B cell (primary cell): ENCODE measurements at regions not wholly inside any gene's neighbourhood (a gene's known extent, or its start where the extent isn't known, plus 50 kb on each side); places are given as distances from the start of the nearest gene placed in this dataset.

Experiments
- ATAC-seq: fragments of 200-7000 bp; cut with Tn5 transposase; one replicate; pipeline ENCODE4 v1.10.0; 2021; ENCODE audit warnings: low read depth, mild to moderate bottlenecking, moderate number of reproducible peaks, moderate library complexity
- CTCF ChIA-PET: fragments of 350-600 bp; sonication (Branson Sonifier 250); formaldehyde crosslinking; loops from one replicate; lab custom pipeline; 2021; ENCODE audit warnings: antibody characterized with exemption, inconsistent platforms; lab: Charles Lee
- POLR2A ChIA-PET: fragments of 350-600 bp; sonication (Branson Sonifier 250); formaldehyde crosslinking; loops from one replicate; lab custom pipeline; 2021; ENCODE audit warnings: antibody characterized with exemption; lab: Charles Lee
- DNase-seq: peaks from one replicate; pipeline ENCODE4 v3.0.0; 2013
- H2AFZ ChIP-seq: 2 replicates; pipeline ENCODE4 v1.6.1; 2012; ENCODE audit warnings: mild to moderate bottlenecking, low read depth, low read length; ENCODE audit not compliant: insufficient read depth, poor library complexity, severe bottlenecking
- H3K27ac ChIP-seq, 2 donors: 1 replicate in 1 of 2; 2 replicates in 1 of 2; pipeline ENCODE4 v1.5.1; 2012 to 2013; ENCODE audit warnings: low read length in 2 of 2, mild to moderate bottlenecking in 2 of 2, moderate library complexity in 1 of 2
- H3K27me3 ChIP-seq, 4 experiments: fragments of 200-600 bp in 1 of 4; sonication (generic) in 1 of 4; replicated peaks in 1 of 4; 1 replicate in 2 of 4; 2 replicates in 2 of 4; pipeline versions ENCODE4 v1.6.1 to v1.7.0; 2013 to 2016; ENCODE audit warnings: low read length in 3 of 4, mild to moderate bottlenecking in 2 of 4, mixed read lengths in 1 of 4, moderate library complexity in 1 of 4; ENCODE audit not compliant: insufficient read depth in 4 of 4, control insufficient read depth in 3 of 4; ENCODE audit errors: control extremely low read depth in 1 of 4
- H3K36me3 ChIP-seq, 2 experiments: replicated peaks in 1 of 2; 1 replicate in 1 of 2; 2 replicates in 1 of 2; pipeline versions ENCODE4 v1.6.1 to v1.7.1; 2013; ENCODE audit warnings: low read length in 1 of 2; ENCODE audit not compliant: insufficient read depth in 2 of 2, control insufficient read depth in 1 of 2; ENCODE audit errors: control extremely low read depth in 1 of 2, extremely low read depth in 1 of 2
- H3K4me1 ChIP-seq, 2 donors: fragments of 200-600 bp in 1 of 2; sonication (generic) in 1 of 2; 1 replicate in 1 of 2; 2 replicates in 1 of 2; pipeline versions ENCODE4 v1.5.1 to v1.6.1; 2013 to 2017; ENCODE audit warnings: low read length in 2 of 2; ENCODE audit not compliant: control insufficient read depth in 2 of 2, insufficient read depth in 2 of 2
- H3K4me2 ChIP-seq: replicated peaks from 2 replicates; pipeline ENCODE3; 2012; ENCODE audit warnings: mild to moderate bottlenecking, low read depth, low read length; ENCODE audit not compliant: poor library complexity, severe bottlenecking
- H3K4me3 ChIP-seq, 5 experiments: fragments of 200-600 bp in 1 of 5; sonication (generic) in 1 of 5; 1 replicate in 3 of 5; 2 replicates in 2 of 5; pipeline versions ENCODE4 v1.5.1 to v1.7.0; 2011 to 2016; ENCODE audit warnings: low read length in 4 of 5, mild to moderate bottlenecking in 4 of 5, low read depth in 2 of 5, control low read depth in 1 of 5, moderate library complexity in 1 of 5; ENCODE audit not compliant: insufficient read depth in 1 of 5; ENCODE audit errors: control extremely low read depth in 1 of 5, extremely low read depth in 1 of 5
- H3K79me2 ChIP-seq: fragments of 200-600 bp; sonication (generic); one replicate; pipeline ENCODE4 v1.6.0; 2016; ENCODE audit warnings: low read length; ENCODE audit not compliant: control insufficient read depth, insufficient read depth
- H3K9ac ChIP-seq: fragments of 200-600 bp; sonication (generic); 2 replicates; pipeline ENCODE4 v1.6.1; 2017; ENCODE audit warnings: mild to moderate bottlenecking, low read length, moderate library complexity
- H3K9me3 ChIP-seq, 3 donors: one replicate each; pipeline versions ENCODE4 v1.6.1 to v1.7.1; 2013; ENCODE audit warnings: low read length in 2 of 3; ENCODE audit not compliant: control insufficient read depth in 2 of 3, insufficient read depth in 1 of 3; ENCODE audit errors: control extremely low read depth in 1 of 3
- H4K20me1 ChIP-seq: 2 replicates; pipeline ENCODE4 v1.6.0; 2012; ENCODE audit warnings: mild to moderate bottlenecking, low read length; ENCODE audit not compliant: insufficient read depth, control insufficient read depth, poor library complexity, severe bottlenecking
- H3K27ac Mint-ChIP-seq: one replicate; pipeline ENCODE4 v1.8.0; 2021; ENCODE audit warnings: mixed read lengths
- H3K27me3 Mint-ChIP-seq: one replicate; pipeline ENCODE4 v1.8.0; 2021; ENCODE audit warnings: mixed read lengths
- H3K4me1 Mint-ChIP-seq: one replicate; pipeline ENCODE4 v1.8.0; 2021; ENCODE audit warnings: mixed read lengths
- H3K4me3 Mint-ChIP-seq: one replicate; pipeline ENCODE4 v1.8.0; 2021; ENCODE audit warnings: mixed read lengths
- H3K9me3 Mint-ChIP-seq: one replicate; pipeline ENCODE4 v1.8.0; 2022; ENCODE audit warnings: mixed read lengths; ENCODE audit not compliant: insufficient read depth
- CTCF ChIP-seq: fragments of 200-600 bp; IDR thresholded peaks from one replicate; pipeline ENCODE4 v1.8.0; 2022; ENCODE audit warnings: antibody characterized with exemption, mild to moderate bottlenecking
- EZH2 ChIP-seq: IDR thresholded peaks from 2 replicates; pipeline ENCODE4 v1.6.1; 2012; ENCODE audit warnings: borderline replicate concordance, low read depth, mild to moderate bottlenecking, moderate library complexity, low read length; ENCODE audit not compliant: insufficient read depth, poor library complexity, severe bottlenecking
- WGBS: methylation state at CpG from one replicate; pipeline ENCODE4 v1.1.5; 2013; ENCODE audit warnings: missing lambda C conversion rate; ENCODE audit not compliant: insufficient coverage; 5-methylcytosine and 5-hydroxymethylcytosine counted together
- intact Hi-C: fragments of 100-400 bp; cut with micrococcal nuclease; formaldehyde crosslinking; loops from one replicate; pipeline ENCODE4 v1.10.0; 2022

GRCh38 chr4:117868201-117868600 is 166.1 kb upstream of the NDST3 start:
- Histone ChIP-seq H2AFZ (no peak overlapping the region), H3K9ac (no peak overlapping the region), H3K9me3 (no peaks in the 10 kb centered on the region), H3K36me3 (no peaks in the 10 kb centered on the region), H3K79me2 (no peaks in the 10 kb centered on the region), H3K27ac (no peak overlapping the region), H3K27me3 (no peaks in the 10 kb centered on the region), H3K4me2 (no peak overlapping the region), H3K4me1 (no peaks in the 10 kb centered on the region), H4K20me1 (no peaks in the 10 kb centered on the region), H3K4me3 (no peak overlapping the region)
- POLR2A ChIA-PET = no interaction called here
- intact Hi-C loops = no loop called here
- Mint-ChIP-seq H3K9me3 (no peaks in the 10 kb centered on the region), H3K27ac (no peak overlapping the region), H3K4me3 (no peak overlapping the region), H3K4me1 (no peaks in the 10 kb centered on the region), H3K27me3 (no peaks in the 10 kb centered on the region)
- no CpG with 5 or more reads among the region's 1 CpG for WGBS
- ATAC-seq = no peak
- DNase-seq = no peak
- no peak for TF ChIP-seq EZH2
- no peak for TF ChIP-seq CTCF
- CTCF ChIA-PET = no interaction called here

GRCh38 chr4:117873779-117874178 is 160.5 kb upstream of the NDST3 start:
- no peaks in the 10 kb centered on the region for H3K27me3 ChIP-seq
- no peak for TF ChIP-seq EZH2
- no peaks in the 10 kb centered on the region for H4K20me1 ChIP-seq
- H2AFZ ChIP-seq = no peak overlapping the region
- ChIA-PET POLR2A (no interaction called here), CTCF (no interaction called here)
- H3K27ac Mint-ChIP-seq = no peak overlapping the region
- intact Hi-C loops = no loop called here
- no peaks in the 10 kb centered on the region for H3K4me1 ChIP-seq
- H3K4me3 ChIP-seq = no peak overlapping the region
- ATAC-seq (no peak), DNase-seq (no peak)
- peaks cover 0 to 4% (median 0%) of the 10 kb centered on the region in 3 donors for H3K9me3 ChIP-seq
- no peak overlapping the region for H3K9ac ChIP-seq
- no peaks in the 10 kb centered on the region for H3K9me3 Mint-ChIP-seq
- no peaks in the 10 kb centered on the region for H3K79me2 ChIP-seq
- no peaks in the 10 kb centered on the region for H3K36me3 ChIP-seq
- no peaks in the 10 kb centered on the region for H3K4me1 Mint-ChIP-seq
- H3K4me2 ChIP-seq = no peak overlapping the region
- H3K4me3 Mint-ChIP-seq = no peak overlapping the region
- no peak overlapping the region for H3K27ac ChIP-seq
- WGBS = no CpG with 5 or more reads among the region's 2 CpGs
- H3K27me3 Mint-ChIP-seq = no peaks in the 10 kb centered on the region
